HAP-1 (cell line): ENCODE measurements at regions not wholly inside any gene's neighbourhood (a gene's known extent, or its start where the extent isn't known, plus 50 kb on each side); places are given as distances from the start of the nearest gene placed in this dataset.
"Not testable (repeated sequence)": the region's sequence is repeated elsewhere in the genome, so short reads cannot be mapped to it uniquely, and the experiment has no call there.

ENCODE experiments used
- DNase-seq, 2 experiments: peaks; one replicate each; pipeline ENCODE4 v3.0.0-alpha.2; 2016 to 2020; ENCODE audit warnings: low spot score in 2 of 2
- H3K27me3 ChIP-seq: fragments of 250-450 bp; sonication (Bioruptor Pico); 2 replicates; pipeline ENCODE4 v1.5.1; 2020; ENCODE audit warnings: low read depth, mild to moderate bottlenecking, moderate library complexity
- H3K36me3 ChIP-seq: fragments of 250-450 bp; sonication (Bioruptor Pico); replicated peaks from 2 replicates; pipeline ENCODE4 v1.5.1; 2020; ENCODE audit warnings: mild to moderate bottlenecking
- H3K4me1 ChIP-seq: fragments of 250-450 bp; sonication (Bioruptor Pico); 2 replicates; pipeline ENCODE4 v1.5.1; 2020; ENCODE audit warnings: mild to moderate bottlenecking
- H3K4me3 ChIP-seq: fragments of 250-450 bp; sonication (Bioruptor Pico); 2 replicates; pipeline ENCODE4 v1.5.1; 2020; ENCODE audit warnings: mild to moderate bottlenecking, moderate library complexity
- H3K9me3 ChIP-seq: fragments of 250-450 bp; sonication (Bioruptor Pico); 2 replicates; pipeline ENCODE4 v1.5.1; 2020; ENCODE audit warnings: mild to moderate bottlenecking, moderate library complexity
- in situ Hi-C: fragments of 300-500 bp; cut with MboI; formaldehyde crosslinking; loops from 3 replicates; pipeline ENCODE4 v1.14.3; 2020; ENCODE audit warnings: low sequenced_read_pairs, inconsistent platforms, mixed read lengths

DNA sequence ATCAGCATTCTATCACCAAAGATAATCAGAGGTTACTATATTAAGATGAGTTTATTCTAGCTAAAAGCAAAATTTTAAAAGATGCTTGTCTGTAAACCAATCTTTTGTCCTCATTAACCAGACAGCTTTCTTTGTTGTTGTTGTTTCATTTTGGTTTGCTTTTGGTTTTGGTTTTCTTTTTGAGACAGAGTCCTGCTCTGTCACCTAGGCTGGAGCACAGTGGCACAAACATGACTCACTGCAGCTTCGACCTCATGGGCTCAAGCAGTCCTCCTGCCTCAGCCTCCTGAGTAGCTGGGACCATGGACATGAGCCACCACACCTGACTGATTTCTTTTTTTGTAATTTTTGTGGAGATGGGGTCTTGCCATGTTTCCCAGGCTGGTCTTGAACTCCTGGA, 102.9 kb downstream of the COX18 start:
- no peak overlapping the region for H3K4me3 ChIP-seq
- H3K36me3 ChIP-seq: no peaks in the 10 kb centered on the region
- in situ Hi-C loops: no loop called here
- H3K9me3 ChIP-seq: no peaks in the 10 kb centered on the region
- no peaks in the 10 kb centered on the region for H3K27me3 ChIP-seq
- no peaks in the 10 kb centered on the region for H3K4me1 ChIP-seq
- no peak for DNase-seq

DNA sequence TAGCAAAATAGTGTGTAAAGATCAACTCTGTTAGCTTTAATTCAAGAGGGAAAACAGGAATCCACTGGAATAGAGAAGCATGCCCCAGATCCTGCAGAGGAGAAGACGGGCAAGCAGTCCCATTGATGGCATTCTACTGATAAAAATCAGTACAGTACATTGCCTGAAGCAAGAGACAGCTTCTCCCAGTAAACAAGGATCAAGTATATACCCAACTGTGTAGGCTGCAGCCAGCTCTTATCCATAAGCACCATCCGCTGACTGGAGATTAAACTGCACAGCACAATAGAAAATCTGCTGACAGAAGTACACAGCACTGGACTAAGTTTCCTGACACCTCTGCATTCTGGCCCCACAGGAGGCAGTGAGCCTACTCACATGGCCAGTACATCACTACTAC, 110.1 kb downstream of the COX18 start:
- Histone ChIP-seq H3K9me3 (no peaks in the 10 kb centered on the region), H3K4me1 (no peaks in the 10 kb centered on the region), H3K4me3 (no peak overlapping the region), H3K36me3 (no peaks in the 10 kb centered on the region), H3K27me3 (no peaks in the 10 kb centered on the region)
- in situ Hi-C loops: no loop called here
- no peak for DNase-seq

GRCh38 chr4:72954811-72955210, 114.7 kb downstream of the COX18 start:
- Histone ChIP-seq H3K4me1 (no peaks in the 10 kb centered on the region), H3K36me3 (no peaks in the 10 kb centered on the region), H3K27me3 (no peaks in the 10 kb centered on the region), H3K4me3 (no peak overlapping the region), H3K9me3 (no peaks in the 10 kb centered on the region)
- DNase-seq: no peak
- in situ Hi-C loops: no loop called here

GRCh38 chr4:72953571-72953970, 115.9 kb downstream of the COX18 start:
- in situ Hi-C loops: no loop called here
- Histone ChIP-seq H3K9me3 (no peaks in the 10 kb centered on the region), H3K4me3 (no peak overlapping the region), H3K36me3 (no peaks in the 10 kb centered on the region), H3K27me3 (no peaks in the 10 kb centered on the region), H3K4me1 (no peaks in the 10 kb centered on the region)
- DNase-seq: no peak

DNA sequence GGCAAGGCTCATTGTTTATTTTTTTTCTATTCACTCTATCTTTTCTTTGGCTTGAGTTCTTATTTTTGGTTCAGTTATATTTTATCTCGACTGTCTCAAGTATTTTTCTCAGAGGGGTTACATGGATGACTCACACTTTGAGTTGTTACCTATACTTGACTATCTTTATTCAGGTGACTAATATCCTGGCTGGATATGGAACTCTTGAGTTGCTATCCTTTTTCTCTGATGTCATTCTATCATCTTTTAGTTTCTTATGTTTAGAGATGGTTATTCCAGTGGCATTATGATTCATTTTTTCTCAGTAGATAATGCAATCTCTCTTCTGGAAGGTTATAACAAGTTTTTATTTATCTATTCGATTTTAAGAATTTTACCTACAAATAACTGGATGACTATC, 117.9 kb downstream of the COX18 start:
- no peak overlapping the region for H3K4me3 ChIP-seq
- in situ Hi-C loops: no loop called here
- no peak for DNase-seq
- H3K27me3 ChIP-seq: no peaks in the 10 kb centered on the region
- H3K9me3 ChIP-seq: no peaks in the 10 kb centered on the region
- H3K4me1 ChIP-seq: no peaks in the 10 kb centered on the region
- no peaks in the 10 kb centered on the region for H3K36me3 ChIP-seq

DNA sequence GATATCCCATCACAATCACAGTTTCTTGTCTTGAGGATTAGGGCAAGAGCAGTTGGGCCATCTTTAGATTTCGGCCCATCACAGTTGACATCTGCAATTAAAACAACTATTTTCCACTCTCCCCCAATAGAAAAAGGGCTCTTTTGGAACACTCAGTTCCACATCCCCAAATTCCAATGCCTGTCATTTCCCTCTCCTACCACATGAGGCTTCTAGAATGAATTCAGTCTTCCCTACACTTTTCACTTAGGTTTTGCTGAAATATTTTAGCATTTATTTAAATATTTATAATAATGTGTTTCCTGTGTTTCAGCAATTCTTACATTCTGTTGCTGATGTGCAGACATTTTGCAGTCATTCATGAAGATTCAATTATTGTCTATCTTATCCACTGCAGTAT, 118.4 kb downstream of the COX18 start:
- in situ Hi-C loops: no loop called here
- Histone ChIP-seq H3K27me3 (no peaks in the 10 kb centered on the region), H3K36me3 (no peaks in the 10 kb centered on the region), H3K9me3 (no peaks in the 10 kb centered on the region), H3K4me3 (no peak overlapping the region), H3K4me1 (no peaks in the 10 kb centered on the region)
- no peak for DNase-seq

DNA sequence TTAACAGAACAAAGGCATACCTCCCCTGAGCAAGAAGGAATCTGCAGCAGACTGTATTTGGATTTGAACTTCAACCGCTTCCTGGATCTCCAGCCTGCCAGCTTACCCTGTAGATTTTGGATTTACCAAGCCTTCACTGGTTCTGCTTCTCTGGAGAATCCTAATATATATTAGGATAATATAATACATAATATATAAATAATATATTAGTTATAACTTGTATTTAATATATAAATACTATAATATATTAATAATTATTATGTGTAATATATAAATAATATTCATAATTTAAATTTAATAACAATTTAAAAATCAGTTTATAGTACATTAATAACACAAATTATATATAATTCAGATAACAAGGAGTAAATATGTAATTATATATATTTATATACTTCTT, 121.4 kb downstream of the COX18 start:
- DNase-seq: no peak
- H3K4me1 ChIP-seq: no peaks in the 10 kb centered on the region
- H3K36me3 ChIP-seq: no peaks in the 10 kb centered on the region
- no peaks in the 10 kb centered on the region for H3K27me3 ChIP-seq
- H3K9me3 ChIP-seq: no peaks in the 10 kb centered on the region
- no peak overlapping the region for H3K4me3 ChIP-seq
- in situ Hi-C loops: no loop called here

DNA sequence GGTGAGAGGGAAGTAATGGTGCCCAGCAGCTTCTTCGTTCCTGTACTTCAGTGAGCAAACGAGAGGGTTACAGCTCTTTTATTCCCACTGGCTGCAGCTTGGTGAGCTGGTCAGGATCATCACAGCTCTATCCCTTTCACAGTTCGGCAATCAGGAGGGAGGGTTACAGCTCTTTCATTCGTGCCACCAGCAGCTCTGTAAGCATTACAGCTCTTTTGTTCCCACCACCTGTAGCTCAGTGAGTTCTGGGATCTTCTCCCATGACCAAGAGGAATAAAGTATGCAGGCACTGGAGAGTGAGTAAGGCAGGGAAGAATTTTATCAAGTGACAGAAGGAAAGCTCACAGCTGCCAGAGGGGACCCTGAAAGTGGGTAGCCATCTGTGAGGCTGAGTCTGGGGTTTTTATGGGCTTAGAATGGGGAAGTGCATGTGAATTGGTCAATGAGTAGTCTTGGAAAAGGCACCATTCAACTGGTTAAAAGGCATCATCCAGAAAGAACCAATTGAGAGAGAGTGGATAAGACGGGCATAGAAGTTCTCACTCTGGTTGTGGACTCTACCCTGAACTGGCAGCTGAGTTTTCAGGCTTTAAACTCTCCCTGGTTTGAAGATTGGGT, 123.7 kb downstream of the COX18 start:
- in situ Hi-C loops: no loop called here
- H3K4me3 ChIP-seq: no peak overlapping the region
- no peaks in the 10 kb centered on the region for H3K27me3 ChIP-seq
- H3K4me1 ChIP-seq: no peaks in the 10 kb centered on the region
- H3K9me3 ChIP-seq: no peaks in the 10 kb centered on the region
- no peak for DNase-seq
- H3K36me3 ChIP-seq: no peaks in the 10 kb centered on the region

DNA sequence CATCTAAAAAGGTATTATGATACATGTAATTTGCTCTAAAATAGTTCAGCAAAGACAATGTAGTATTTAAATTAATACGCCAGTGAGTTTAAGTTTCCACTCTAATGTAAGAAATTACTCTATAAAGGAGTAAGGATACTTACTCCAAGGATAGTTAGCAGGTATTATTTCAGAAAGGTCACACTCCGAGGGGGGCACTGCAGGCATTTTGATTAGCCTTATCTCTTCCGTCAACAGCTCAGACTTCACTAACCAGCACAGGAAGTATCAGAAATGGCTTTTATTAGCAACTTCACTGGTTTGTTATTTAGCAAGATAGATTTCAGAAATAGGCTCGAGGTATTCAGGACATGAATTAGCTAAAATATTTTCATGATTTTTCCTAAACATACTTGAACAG, 127.0 kb downstream of the COX18 start:
- no peaks in the 10 kb centered on the region for H3K4me1 ChIP-seq
- H3K27me3 ChIP-seq: no peaks in the 10 kb centered on the region
- DNase-seq: no peak
- H3K9me3 ChIP-seq: no peaks in the 10 kb centered on the region
- in situ Hi-C loops: no loop called here
- H3K4me3 ChIP-seq: no peak overlapping the region
- no peaks in the 10 kb centered on the region for H3K36me3 ChIP-seq

DNA sequence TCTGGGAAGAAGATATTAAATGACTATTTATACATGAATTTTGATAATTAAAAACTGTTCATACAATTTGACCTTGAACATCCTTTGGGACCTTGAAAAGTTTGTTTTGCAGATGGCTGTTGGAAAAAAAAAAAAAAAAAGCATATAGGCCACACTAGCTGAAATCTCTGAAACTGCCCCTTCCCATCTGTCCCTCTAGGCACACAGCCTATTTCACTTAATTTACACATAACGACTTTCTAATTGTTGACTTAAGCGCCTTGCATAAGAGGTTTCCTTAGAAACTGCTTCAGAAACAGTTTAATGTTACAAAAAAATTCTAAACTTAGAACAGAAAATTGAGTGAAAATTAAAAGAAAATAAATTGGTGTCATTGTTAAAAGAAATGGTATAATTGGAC, 131.0 kb downstream of the COX18 start:
- Histone ChIP-seq H3K27me3 (no peaks in the 10 kb centered on the region), H3K9me3 (no peaks in the 10 kb centered on the region), H3K4me1 (no peaks in the 10 kb centered on the region), H3K36me3 (no peaks in the 10 kb centered on the region), H3K4me3 (no peak overlapping the region)
- in situ Hi-C loops: no loop called here
- DNase-seq: no peak

- H3K27me3 ChIP-seq: no peaks in the 10 kb centered on the region
- H3K4me1 ChIP-seq: no peaks in the 10 kb centered on the region
- DNase-seq: no peak
- no peaks in the 10 kb centered on the region for H3K9me3 ChIP-seq
- in situ Hi-C loops: no loop called here
- H3K4me3 ChIP-seq: no peak overlapping the region
- no peaks in the 10 kb centered on the region for H3K36me3 ChIP-seq
Measured at GRCh38 chr4:72935462-72935861, 134.1 kb downstream of the COX18 start.

DNA sequence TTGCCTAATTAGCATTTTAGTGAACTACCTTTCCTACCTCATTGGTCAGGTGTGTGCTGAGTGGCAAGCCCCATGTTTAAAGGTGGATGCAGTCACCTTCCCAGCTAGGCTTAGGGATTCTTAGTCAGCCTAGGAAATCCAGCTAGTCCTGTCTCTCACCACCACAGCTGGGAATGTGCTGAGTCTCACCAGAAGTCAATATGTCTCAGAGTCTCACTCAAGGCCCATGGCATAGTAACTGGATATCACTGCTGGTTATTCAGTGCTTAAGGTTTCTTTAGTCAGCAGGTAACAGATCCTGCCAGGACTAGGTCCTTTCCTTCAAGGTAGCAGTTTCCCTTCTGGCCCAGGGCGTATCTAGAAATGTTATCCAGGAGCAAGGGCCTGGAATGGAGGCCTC, 136.5 kb downstream of the COX18 start:
- DNase-seq: no peak
- no peaks in the 10 kb centered on the region for H3K4me1 ChIP-seq
- no peaks in the 10 kb centered on the region for H3K36me3 ChIP-seq
- in situ Hi-C loops: no loop called here
- no peak overlapping the region for H3K4me3 ChIP-seq
- no peaks in the 10 kb centered on the region for H3K9me3 ChIP-seq
- H3K27me3 ChIP-seq: no peaks in the 10 kb centered on the region

- no peaks in the 10 kb centered on the region for H3K27me3 ChIP-seq
- in situ Hi-C loops: no loop called here
- no peak for DNase-seq
- H3K36me3 ChIP-seq: no peaks in the 10 kb centered on the region
- H3K4me1 ChIP-seq: no peaks in the 10 kb centered on the region
- no peak overlapping the region for H3K4me3 ChIP-seq
- no peaks in the 10 kb centered on the region for H3K9me3 ChIP-seq
Measured at GRCh38 chr4:72931346-72931745, 138.2 kb downstream of the COX18 start.

GRCh38 chr4:72929596-72930274, 139.8 kb downstream of the COX18 start:
- H3K36me3 ChIP-seq, in situ Hi-C loops, DNase-seq, H3K4me1 ChIP-seq, H3K27me3 ChIP-seq, H3K4me3 ChIP-seq, H3K9me3 ChIP-seq: not testable (repeated sequence)

DNA sequence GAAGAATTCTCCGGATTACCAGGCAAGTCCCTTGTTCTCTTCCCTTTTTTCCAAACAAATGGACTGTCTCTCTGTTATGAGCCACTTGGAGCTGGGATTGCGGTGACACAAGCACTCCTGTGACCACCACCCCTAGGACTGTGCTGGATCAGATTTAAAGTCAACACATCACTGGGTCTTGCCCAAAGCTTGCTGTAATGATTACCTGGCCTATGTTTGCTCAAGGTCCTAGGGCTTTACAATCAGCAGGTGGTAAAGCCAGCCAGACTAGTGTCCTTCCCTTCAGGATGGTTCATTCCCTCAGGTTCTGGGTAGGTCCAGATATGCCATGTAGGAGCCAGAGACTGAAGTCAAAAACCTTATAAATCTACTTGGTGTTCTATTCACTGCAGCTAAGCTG, 144.7 kb downstream of the COX18 start:
- in situ Hi-C loops: no loop called here
- Histone ChIP-seq H3K4me3 (no peak overlapping the region), H3K4me1 (no peaks in the 10 kb centered on the region), H3K27me3 (no peaks in the 10 kb centered on the region), H3K9me3 (no peaks in the 10 kb centered on the region), H3K36me3 (no peaks in the 10 kb centered on the region)
- no peak for DNase-seq
